ENCODE measurements at regions not wholly inside any gene's neighbourhood (a gene's known extent, or its start where the extent isn't known, plus 50 kb on each side); places are given as distances from the start of the nearest gene placed in this dataset.

DNA sequence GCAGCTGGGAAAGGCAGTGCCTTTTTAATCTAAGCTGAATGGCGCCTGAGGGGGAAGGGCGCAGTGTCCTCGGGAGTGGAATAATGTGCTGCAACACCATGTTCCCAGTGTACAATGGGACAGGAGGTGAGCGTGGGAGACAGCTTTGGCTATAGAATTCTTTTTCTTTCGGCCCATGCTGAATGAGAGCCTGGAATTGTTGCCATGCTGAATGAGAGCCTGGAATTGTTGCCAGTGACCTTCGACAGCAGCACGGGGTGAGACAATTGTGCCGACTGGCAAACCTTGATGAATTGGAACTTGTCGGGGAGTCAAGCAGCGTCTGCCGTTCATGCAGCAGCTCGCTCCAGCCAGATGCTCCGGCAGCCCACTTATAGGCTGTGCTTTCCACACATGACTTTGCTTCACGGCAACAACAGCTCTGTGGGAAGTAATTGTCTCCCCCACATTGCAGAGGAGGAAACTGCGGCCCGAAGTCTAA is 141.4 kb upstream of the E2F8 start:
- FAIRE-seq (no peak), DNase-seq (ENCODE audit: insufficient read length, low spot score) (no peak)

- no peak for DNase-seq (ENCODE audit: insufficient read length, low spot score)
These were observed 139.6 kb upstream of the E2F8 start for GRCh38 chr11:19380375-19380774.

GRCh38 chr11:19379465-19379864 is 138.7 kb upstream of the E2F8 start:
- DNase-seq (ENCODE audit: insufficient read length, low spot score) (no peak), FAIRE-seq (no peak)

More at GRCh38 chr11:19380375-19380774, 139.6 kb upstream of the E2F8 start:
- no peak for FAIRE-seq

GRCh38 chr11:19378814-19379213 is 138.1 kb upstream of the E2F8 start:
- FAIRE-seq: no peak
- no peak for DNase-seq (ENCODE audit: insufficient read length, low spot score)

DNA sequence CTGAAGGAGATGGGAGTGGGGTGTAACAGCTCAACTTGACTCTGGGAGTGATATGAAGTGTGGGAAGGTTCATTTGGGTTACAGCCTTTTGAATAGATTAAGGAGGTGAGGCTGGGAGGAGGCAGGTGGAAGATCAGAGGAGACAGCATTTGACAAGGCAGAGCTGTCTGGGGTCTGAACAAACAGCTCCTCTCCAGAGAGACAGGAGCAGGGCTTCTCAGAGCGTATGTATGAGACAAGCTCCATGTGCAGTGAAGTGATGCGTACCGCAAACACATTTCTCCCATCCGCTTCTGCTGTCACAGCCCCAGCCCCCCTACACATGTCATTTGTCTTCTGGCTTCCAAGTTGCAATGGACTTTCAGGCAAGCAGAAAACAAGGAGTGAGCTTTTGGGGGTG is 137.1 kb upstream of the E2F8 start:
- FAIRE-seq: no peak
- DNase-seq (ENCODE audit: insufficient read length, low spot score): no peak

- DNase-seq (ENCODE audit: insufficient read length, low spot score): no peak
- FAIRE-seq: no peak
These were observed 134.7 kb upstream of the E2F8 start for GRCh38 chr11:19375440-19375839.

DNA sequence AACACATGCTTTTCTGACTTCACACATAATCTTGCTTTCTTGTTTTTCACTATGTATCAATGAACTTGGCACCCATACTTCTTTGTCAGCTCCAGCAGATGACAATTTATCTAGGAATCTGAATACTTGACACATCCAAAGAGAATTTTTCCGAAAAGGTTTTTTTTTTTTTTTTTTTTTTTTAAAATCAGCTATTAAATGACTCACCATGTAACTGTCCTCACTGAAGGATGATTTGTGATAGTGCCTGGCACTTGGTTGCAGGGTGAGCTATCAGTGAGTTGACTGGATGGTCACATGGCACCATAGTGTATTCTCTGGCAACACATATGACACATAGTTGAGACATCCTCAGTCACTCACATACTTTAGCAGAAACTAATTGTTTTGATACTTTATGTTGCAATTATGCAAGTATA is 133.4 kb upstream of the E2F8 start:
- FAIRE-seq (no peak), DNase-seq (ENCODE audit: insufficient read length, low spot score) (no peak)

GRCh38 chr11:19372381-19372780 is 131.6 kb upstream of the E2F8 start:
- DNase-seq (ENCODE audit: insufficient read length, low spot score) (no peak), FAIRE-seq (no peak)

DNA sequence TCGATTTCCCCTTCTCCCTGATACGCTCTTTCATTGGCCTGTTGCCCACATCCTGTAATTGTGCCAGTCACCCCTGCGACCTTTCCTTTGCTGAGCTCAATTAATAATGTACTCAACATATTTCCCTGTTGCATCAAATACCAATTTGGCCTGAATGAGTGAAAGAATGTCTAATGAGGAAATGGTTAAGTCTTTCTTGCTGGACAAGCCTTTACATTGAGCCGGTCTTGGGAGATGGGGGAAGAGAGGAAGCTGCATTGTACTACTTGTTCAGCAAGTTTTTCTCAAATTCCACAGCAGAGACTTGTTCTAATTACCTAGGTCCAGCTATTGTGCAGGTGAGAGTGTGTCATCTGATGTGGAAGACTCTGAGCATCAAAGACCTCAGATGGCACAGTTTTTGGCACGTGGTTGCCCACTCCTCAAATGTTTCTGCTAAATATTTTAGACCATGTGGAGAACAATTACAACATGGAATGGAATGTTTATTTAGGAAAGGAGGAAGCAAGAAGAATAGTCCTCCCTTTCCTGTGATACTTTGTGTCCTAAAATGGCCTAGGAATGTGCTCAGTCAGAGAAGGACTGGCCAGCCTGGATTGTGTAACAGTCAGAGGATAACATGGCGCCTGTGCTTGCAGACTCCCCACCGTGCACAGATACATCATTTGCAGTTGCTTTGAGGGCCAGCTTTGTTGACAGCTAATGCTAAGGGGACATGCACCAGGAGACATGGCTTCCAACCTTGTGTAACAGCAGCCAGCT is 129.5 kb upstream of the E2F8 start:
- DNase-seq (ENCODE audit: insufficient read length, low spot score): no peak
- FAIRE-seq: no peak

DNA sequence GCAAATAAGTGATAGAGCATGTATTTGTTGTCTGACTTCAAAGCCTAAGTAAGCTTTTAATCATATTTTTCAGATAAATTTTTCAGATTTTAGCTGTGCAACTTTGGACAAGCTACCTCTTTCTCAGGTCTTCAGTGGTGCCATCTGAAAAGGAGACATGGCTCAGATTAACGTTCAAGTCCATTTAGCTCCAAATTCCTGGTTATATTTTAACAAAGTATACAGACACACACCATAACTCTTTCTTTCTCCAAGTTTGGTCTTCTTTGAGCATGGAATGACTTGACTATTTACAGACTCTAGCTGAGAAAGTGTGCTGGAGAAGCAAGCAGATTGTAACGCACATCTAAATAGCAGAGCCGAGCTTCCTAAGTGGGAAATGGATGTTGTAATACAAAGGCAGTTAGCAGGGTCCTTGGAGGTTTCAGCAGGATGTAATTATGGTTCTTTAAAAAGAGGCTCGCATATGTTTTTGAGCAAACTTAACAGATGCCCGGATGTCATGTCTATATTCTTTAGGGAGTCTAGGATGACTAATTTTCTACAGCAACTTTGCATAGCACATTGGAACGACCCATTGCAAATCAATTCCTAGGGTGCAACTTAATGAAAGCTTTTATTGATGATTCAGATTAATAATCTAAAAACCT is 128.1 kb upstream of the E2F8 start:
- FAIRE-seq (no peak), DNase-seq (ENCODE audit: insufficient read length, low spot score) (no peak)

GRCh38 chr11:19366992-19367709 is 126.4 kb upstream of the E2F8 start:
- FAIRE-seq: no peak
- no peak for DNase-seq (ENCODE audit: insufficient read length, low spot score)

DNA sequence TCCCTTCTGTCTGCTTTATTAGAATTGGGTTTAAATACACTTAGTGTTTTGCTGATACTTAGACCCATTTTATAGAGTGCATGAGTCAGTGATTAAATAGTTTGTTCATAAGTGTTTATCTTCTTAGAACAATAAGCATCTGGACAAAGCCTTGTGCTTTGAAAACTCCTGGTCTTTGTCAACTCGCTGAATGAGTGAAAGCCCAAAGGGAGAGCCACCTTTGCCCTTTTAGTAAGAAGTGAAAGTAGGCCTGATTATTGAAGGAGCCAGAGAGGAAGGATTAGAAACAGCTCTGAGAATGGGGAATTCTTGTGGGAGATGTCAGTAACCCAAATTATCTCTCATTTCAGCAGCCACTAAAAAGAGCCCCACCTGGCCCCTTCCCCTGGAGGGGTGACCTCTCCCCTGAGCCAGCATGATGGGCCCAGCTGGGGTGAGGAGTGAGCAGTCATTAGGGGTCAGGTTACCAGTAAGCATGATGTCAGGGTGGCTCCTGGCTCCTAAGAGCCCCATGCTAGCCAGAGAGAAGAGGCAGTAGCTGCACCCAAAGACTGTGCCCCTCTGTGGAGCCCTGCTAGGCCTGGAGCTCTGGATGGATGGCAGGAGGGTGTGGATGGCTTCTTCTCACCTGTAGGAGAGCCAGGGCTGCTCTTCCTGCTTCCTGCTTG is 125.1 kb upstream of the E2F8 start:
- DNase-seq (ENCODE audit: insufficient read length, low spot score): no peak
- FAIRE-seq: no peak

GRCh38 chr11:19359221-19360000 is 118.7 kb upstream of the E2F8 start:
- DNase-seq (ENCODE audit: insufficient read length, low spot score) (no peak), FAIRE-seq (no peak)

DNA sequence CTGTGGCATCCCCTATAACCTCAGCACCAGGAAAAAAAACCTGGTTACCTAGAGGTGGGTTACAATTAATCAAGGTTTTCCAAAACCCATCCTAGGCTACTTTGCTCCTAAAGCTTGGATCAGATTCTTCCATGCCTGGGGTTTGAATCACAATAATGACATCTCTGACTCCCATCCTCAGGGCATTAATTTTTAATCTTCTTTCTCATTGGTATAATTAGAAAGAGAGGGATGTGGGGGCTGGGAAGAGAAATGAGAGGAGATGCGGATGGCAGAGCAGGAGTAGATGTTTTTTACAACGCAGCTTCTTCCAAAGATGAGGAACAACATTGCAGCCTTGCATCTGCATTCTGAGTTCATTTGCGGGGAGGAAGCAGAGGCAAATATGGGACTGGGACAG is 117.2 kb upstream of the E2F8 start:
- DNase-seq (ENCODE audit: insufficient read length, low spot score) (no peak), FAIRE-seq (no peak)

GRCh38 chr11:19355601-19356000 is 114.9 kb upstream of the E2F8 start:
- DNase-seq (ENCODE audit: insufficient read length, low spot score): no peak
- no peak for FAIRE-seq

DNA sequence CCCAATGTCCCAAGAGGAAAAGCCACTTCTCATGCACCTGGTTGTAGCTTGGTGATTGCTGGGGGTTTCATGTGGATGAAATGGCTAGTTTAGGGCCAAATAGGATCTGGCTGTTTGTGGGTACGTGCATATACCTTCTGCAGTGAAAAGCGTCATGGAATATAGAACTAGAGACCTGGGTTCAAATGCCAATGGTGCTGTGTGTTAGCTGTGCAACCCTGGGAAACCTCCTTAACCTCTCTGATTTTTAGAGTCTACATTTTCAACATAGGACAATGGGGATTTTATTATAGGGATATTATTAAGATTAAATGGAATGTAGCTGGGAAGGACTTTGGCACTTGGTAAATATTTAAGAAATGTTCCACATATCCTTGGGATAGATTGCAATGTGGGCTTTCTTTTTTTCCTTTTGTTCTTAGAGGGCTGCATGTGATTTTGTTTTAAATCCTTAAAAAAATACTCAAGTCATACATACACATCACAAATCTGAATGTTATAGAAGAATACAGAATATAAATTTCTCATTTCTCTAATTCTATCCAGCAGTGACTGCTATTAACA is 112.6 kb upstream of the E2F8 start:
- FAIRE-seq: no peak
- DNase-seq (ENCODE audit: insufficient read length, low spot score): no peak

- FAIRE-seq: no peak
- no peak for DNase-seq (ENCODE audit: insufficient read length, low spot score)
These were observed 112.0 kb upstream of the E2F8 start for GRCh38 chr11:19352771-19353160.

DNA sequence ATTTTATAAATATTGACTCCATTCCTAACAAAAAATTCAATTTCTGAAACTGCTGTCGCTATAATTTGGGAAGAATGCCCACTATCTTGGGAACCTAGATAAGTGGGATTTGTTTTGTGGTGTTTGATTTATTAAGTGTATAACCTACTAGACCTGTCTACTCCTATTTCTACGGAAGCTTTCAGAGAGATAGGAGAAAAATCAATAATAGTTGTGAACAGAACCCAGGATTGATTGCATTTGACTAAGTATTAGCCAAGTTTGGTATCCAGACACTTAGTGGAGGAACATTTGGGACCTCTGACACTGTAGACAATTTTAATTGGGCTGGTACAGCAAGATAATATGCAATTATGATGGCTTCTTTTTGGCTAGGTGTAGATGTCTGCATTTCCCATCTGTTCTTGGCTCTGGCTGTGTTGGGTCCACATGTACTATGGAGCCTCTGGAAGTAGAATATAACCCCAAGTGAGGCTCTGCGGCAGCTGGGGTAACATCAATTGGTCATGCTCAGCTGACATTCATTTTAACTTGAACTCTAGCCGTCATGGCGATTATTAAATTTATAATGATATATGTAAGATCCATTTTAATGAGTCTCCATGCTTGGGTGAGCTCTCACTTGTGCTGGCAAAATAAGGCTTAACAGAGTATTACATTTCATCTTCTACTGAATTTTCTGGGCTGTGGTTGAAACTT is 111.5 kb upstream of the E2F8 start:
- no peak for FAIRE-seq
- DNase-seq (ENCODE audit: insufficient read length, low spot score): no peak

DNA sequence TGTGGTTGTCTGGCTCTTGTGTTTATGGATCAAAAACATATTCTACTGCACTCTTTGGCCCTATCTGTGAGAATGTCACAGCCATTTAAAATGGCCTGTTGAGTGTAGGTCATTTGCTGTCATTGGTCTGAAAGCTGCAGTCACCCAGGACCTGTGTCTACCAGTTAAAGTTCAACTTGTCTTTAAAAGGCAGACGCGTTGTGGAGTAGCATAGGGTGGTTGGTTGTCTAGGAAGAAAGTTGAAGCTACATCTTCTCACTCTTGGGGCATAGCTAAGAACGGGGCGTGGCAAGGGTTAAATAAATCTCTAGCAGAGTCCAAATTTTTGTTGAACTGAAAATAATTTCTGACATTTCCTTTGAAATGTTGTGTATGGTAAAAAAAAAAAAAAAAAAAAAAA is 110.7 kb upstream of the E2F8 start:
- no peak for FAIRE-seq

More for the DNA sequence above, 110.7 kb upstream of the E2F8 start:
- no peak for DNase-seq (ENCODE audit: insufficient read length, low spot score)

All from GM19239 (cell line).